Fibroblast of lung (primary cell): ENCODE measurements at regions not wholly inside any gene's neighbourhood (a gene's known extent, or its start where the extent isn't known, plus 50 kb on each side); places are given as distances from the start of the nearest gene placed in this dataset.

Experiments
- CTCF ChIP-seq, 2 donors: IDR thresholded peaks in 1 of 2; conservative IDR thresholded peaks in 1 of 2; 1 replicate in 1 of 2; 2 replicates in 1 of 2; pipeline ENCODE4 v1.5.1; 2011 to 2012; ENCODE audit warnings: low read length in 2 of 2, control low read depth in 1 of 2, inconsistent platforms in 1 of 2, low read depth in 1 of 2, mild to moderate bottlenecking in 1 of 2
- EZH2 ChIP-seq: IDR thresholded peaks from 2 replicates; pipeline ENCODE4 v1.5.1; 2012; ENCODE audit warnings: low read length, control low read depth, mild to moderate bottlenecking; ENCODE audit errors: missing control alignments

- TF ChIP-seq CTCF (conservative IDR thresholded peaks at IDR 0.05 in 1 of 2, IDR thresholded peaks at IDR 0.05 in 1 of 2; ENCODE audit: low read depth in 1 of 2, low read length in 2 of 2), result no peak
- no peak for TF ChIP-seq EZH2
These were observed 108.1 kb downstream of the LITAF start for GRCh38 chr16:11478431-11479119.
